Fibroblast of skin of back (primary cell): ENCODE measurements at regions not wholly inside any gene's neighbourhood (a gene's known extent, or its start where the extent isn't known, plus 50 kb on each side); places are given as distances from the start of the nearest gene placed in this dataset.

ENCODE experiments used
- DNase-seq: peaks from one replicate; pipeline ENCODE4 v3.0.0-alpha.2; 2013

DNA sequence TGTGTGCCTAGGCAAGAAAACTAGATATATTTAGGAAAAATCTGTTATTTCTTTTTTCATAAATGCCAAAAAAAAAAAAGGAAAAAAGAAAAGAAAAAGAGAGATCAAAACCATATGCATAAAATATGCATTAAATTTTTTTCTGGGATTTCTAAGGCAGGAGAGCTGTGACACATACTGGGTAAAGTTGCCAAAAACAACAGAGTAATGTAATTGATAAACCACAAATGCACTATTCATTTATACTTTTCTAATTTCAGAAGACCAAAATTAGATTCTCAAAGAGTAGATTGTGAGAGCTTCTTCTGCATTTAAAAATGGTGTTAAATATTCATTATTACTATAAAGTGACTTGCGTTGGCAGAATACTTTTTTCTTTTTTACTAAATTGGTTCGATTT is 673.8 kb upstream of the MGAT4C start:
- DNase-seq, result peak; percentile 21

DNA sequence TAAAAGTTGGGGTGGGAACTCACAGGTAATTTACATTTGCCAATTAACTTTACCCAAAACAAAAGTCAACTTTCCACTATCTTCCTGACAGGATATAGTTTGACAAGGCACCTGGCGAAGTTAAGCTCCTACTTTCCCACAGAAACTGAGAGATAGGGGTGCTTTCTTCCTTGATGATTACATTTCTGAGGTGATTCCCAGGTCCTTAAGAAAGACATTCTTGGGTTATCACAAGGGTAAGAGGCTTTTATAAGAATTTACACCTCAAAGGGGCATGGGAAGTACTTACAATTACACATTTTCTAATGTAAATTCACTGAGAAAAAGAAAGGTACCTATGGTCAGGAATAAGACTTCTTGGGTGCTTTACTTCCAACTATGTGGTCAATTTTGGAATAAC is 660.9 kb upstream of the MGAT4C start:
- no peak for DNase-seq

DNA sequence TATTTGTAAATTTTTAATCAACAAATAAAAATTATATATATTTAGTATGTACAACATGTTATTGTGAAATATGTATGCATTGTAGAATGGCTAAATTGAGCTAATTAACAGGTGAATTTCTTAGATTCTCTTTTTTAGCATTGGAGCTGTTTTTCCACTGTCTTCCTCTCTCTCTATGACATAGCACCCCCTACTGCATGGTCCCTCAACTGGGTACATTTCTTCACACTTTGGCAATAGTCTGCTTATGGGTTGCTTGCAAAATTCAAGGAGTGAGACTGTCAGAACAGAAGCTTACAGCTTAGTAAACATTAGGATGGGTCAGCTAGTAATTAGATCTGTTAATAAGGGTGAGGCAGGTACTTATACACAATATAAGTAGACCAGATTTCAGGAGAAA is 658.5 kb upstream of the MGAT4C start:
- peak; percentile 43 for DNase-seq

DNA sequence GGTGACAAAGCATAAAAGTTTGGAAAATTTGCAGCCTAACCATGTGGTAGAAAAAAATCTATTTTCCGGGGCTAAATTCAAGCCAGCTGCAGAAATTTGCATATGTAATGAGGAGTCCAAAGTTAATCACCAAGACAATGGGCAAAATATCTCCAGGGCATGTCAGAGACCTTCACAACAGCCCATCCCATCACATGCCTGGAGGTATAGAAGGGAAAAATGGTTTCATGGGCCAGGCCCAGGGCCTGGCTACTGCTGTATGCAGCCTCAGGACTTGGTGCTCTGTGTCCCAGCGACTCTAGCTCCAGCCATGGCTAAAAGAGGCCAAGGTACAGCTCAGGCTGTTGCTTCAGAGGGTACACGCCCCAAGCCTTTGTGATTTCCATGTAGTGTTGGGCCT is 655.8 kb upstream of the MGAT4C start:
- no peak for DNase-seq

DNA sequence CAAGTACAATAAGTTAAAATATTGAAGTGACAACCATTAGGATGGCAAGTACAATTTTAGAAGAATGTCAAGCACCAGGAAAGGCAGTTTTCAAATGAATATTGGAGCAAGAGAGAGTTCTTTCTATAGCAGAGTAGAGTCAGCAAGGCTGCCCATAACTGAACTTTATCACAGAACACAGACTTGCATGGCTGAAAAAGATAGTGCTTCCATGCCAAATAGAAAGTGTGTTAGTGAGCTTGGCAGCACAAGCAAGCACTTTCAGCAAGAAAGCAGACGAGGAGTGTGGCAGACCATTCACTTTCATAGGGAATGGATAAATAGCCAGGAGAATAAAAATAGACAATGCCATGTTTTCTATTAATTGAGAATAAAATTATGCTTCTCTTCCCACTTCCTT is 647.0 kb upstream of the MGAT4C start:
- no peak for DNase-seq

DNA sequence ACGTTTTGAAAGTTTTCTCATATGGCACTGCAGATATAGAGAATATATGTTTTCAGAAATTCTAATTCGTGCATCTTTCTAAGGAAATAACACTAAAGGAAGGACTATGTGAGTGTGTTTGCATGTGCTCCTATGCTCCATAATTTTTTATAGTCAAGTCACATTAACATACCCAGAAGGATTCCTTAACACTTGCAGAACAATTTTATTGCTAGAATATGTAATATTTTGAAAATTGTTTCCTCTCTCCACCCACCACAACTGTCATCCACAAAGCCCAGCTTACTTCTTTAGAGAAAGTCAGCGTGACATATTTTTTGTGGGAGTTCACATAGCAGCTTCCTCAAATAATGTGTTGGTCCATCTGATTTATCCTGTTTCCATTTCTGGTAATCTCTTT is 604.6 kb upstream of the MGAT4C start:
- no peak for DNase-seq

DNA sequence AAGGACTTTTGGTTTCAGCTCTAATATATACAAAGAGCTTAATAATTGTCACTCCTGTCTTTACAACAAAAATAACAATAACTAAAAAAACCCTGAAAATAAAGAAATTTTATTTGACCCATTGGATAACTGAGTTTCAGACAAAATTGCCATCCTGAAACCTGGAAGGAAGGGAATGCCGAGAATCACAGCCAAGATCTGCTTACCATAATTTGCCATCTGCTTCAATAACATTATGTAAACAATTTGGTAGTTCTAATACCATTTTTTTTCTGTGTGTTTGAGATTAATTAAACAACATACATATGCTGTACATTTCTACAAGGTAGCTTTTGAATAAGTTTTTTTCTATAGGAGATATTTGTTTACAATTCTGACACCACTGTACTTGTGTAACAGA is 596.3 kb upstream of the MGAT4C start:
- no peak for DNase-seq

DNA sequence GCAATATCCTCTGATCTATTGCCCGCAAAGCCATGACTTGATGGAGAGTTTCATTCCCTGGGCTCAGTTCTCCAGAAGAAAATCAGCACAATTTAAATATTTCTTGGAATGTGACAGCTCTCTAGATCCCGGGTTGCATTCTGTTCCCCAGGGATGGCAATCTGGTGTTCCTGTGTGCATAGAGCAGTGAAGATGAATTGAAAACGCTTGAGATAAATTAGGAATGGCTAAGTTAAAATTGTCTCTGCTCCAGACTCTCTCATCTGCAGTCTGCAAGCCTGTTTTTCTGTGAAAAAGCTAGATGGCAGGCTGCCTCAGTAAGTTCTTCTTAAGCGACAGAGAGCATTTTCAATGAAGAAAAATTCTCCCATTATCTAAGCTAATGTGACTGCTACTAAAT is 582.5 kb upstream of the MGAT4C start:
- no peak for DNase-seq

DNA sequence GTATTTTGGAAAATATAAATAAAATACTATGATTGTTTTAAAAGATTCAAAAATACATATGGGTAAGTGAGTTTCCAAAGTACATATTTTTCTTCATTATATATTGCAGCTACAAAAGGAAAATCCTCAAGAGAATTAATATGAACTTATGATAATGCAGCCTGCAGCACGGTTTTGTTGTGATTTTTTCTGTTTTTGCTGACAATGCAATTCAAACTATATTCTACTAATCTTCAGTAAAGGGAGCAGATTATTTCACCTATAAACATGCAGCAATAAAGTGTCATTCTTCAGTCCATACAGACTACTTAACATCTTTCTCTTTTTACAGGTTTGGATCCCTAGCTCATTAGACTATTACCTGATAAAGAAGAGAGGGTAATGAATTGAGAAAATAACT is 582.1 kb upstream of the MGAT4C start:
- no peak for DNase-seq

DNA sequence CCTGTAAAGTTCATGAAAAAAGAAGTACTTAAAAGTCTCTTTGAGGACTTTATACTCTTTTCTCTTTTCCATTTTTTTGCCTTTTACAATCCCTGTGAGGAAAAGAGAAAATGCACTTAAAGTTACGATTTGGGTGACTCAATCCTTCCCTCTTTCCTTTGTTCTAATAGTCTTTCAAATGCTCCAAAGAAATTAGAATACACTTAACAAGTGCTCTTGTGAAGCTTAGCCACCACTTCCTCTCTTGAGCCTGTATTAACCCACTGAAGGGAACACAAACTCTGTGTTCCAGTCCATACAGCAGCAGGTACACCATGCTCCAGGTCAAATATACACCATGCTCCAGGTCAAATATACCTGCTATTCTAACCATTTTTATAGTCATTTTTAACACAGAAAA is 581.1 kb upstream of the MGAT4C start:
- no peak for DNase-seq

DNA sequence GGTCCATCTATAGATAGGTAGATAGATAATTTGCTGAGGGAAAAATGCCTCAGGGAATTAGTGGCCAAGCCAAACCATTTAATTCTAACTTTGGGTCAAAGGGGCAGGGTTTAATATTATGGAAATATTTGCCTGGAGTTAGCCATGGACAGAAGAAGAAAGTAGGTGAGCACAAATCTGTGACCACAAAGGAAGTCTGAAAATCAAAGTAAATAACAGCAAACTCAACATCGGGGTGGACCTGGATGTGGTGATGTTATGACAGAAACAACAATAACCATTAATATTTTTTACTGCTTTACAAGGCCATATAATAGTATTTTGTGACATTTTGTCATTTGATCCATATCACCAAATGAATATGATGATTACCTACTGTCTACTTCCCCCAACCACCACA is 578.0 kb upstream of the MGAT4C start:
- DNase-seq, result no peak

DNA sequence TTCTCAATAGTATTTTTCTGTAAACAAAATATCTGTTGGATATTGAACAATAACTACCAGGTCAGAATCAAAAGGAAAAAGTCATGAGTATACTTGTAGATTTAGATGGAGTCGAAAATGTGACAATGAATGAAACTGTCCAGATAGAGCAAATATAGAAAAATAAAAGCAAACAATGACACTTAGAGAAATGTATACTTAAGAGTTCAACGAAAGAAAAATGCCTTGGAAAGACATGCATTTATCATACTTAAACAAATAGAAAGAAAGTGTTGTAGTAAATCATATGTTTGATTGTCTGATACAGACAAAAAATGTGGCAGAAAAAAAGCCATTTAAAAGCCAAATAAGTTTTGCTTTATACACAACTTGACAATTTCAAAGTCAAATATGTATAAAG is 571.2 kb upstream of the MGAT4C start:
- no peak for DNase-seq

DNA sequence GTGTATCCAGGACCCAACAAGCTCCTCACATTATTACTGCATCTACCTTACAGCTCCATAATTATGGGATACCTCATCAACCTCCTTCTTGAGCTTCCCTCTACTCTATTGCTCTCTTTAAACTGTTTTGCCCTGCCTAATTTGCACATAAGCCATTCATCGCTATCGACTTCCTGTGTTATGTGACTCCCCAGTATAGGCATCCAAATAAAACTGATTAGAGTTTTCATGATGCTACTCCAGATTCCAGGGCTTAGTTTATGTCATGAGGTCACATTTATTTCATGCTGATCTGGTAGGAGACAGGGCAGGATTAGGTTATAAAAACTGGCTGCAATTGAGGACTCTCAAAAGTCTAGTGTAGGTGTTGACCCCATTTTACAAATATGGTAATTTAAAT is 569.9 kb upstream of the MGAT4C start:
- no peak for DNase-seq

DNA sequence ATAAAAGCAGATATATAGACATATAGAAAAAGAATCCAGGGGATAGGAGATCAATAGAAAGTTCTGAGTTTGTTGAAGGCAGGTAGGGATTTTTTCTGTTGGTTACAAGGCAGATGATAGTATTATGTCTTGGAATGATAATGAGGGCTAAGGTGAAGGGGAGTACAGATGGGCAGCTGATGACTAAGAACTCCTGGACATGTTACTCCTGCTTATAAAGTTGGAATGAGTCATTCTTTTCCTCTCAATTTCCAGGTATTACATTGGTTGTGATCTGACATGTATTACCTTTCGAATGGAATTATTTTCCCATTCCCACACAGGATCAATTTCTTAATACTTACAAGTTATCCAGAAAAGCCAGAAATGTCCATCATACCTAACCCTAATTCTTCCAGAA is 545.2 kb upstream of the MGAT4C start:
- no peak for DNase-seq

DNA sequence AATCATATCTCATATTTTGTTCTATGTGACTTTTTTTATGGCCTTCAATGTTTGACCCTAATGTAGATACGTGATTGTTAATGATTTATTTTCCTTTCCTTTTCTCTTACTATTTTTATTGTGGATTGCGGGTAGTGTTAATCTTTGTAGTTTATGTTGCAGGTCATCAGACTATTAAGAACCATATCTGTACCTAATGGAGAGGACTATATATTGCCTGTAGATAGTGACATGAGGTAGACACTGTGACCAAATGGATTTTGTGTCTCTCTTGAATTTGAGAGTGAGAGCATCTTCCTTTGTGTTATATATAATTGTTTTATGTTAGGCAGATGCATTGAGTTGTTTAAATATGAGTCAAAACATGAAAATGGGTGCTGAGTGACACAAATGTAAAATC is 543.4 kb upstream of the MGAT4C start:
- DNase-seq, result no peak

DNA sequence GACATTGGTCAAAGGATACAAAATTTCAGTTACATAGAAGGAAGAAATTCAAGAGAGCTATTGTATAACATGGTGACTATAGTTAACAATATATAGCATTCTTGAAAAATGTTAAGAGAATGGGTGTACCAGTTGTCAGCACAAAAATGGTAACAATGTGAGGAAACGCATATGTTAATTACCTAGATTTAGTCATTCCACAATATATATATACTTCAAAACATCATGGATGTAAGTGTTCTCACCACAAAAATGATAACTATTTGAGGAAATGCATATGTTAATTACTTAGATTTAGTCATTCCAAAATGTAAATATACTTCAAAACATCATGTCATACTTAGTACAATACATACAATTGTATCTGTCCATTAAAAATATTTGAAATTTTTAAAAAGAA is 540.4 kb upstream of the MGAT4C start:
- DNase-seq, result peak; percentile 0

DNA sequence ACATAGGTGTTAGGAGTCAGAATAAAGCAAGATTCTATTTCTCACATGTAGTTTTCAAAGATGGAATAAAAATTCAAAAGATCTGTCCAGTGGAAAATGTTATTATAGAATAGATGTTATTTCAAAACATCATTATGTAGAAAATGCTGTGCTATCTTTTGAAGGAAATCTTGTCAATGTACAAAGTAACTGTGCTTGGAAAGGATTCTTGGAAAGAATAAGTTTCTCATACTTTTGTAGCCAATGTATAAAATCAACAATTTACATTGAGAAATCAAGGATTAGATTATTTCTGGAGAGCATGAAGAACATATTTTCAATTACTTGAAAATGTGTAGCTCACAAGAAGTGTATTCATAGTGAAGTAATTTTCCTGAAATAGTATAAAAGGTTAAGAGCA is 532.5 kb upstream of the MGAT4C start:
- DNase-seq, result no peak

DNA sequence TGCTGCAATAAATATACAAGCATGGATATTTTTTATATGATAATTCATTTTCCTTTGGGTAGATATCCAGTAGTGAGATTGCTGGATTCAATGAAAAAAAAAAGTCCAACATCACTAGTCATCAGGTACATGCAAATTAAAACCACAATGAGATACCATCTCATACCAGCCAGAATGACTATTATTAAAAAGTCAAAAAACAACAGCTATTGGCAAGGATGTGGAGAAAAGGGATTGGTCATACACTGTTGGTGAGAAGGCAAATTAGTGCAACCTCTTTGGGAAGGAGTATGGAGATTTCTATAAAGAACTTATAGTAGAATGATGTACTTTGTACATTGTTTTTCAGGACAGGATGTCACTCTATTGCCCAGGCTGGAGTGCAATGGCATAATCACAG is 531.2 kb upstream of the MGAT4C start:
- no peak for DNase-seq

DNA sequence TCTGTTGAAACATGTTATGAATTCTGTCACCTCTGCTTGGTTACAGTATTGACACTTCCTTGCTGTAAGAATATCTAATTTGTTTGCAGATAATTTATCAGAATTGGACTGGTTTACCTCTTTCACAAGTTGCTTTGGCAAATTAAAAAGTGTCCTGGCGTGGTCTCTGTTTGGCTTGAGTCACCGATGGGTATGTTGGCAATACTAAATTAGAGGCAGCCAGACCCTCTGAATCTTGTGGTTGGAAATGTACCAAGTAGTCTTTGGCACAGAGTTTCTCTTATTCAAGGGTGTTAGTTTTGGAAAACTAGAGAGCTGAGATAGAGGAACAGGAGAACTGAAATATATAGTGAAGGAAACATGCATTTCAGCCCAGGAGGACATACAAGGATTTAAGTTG is 521.1 kb upstream of the MGAT4C start:
- DNase-seq, result no peak

DNA sequence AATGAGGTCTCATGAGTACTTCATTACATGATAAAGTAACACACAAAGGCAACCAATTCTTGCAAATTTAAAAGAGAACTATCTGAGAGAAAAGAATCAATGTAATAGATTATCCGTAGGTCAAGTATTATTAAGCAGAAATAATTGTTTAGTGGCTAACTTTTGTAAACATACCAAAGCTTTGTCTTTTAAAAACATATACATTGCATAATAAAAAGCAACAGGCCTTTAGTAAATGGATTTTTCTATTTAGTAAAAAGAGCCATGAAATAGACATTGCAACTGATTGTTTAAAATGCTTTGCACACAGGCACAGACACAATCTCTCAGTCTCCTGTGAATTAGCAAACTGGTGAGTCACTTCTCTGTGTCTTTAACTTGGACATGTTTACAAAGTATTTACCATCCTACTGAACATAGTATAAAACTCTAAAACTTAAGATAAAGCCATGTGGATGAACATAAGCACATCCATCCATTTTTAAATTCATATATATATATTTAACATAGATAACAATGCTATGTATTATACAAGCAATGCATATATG is 518.7 kb upstream of the MGAT4C start:
- DNase-seq, result no peak

DNA sequence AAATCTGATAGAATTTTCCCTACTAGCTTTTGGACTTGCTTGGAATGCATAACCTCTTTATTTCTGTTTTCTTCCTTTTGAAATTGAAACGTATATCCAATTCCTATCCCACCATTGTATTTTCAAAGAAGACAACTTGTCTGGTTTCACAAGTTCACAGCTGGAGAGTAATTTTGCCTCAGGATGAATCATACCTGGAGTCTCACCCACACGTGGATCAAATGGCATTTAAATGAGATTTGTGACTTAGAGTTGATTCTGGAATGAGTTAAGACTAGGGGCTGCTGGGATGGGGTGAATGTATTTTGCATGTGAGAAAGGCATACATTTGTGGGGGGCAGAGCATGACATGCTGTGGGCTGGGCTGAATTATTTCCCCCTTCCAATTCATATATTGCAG is 516.5 kb upstream of the MGAT4C start:
- DNase-seq, result peak; percentile 7

DNA sequence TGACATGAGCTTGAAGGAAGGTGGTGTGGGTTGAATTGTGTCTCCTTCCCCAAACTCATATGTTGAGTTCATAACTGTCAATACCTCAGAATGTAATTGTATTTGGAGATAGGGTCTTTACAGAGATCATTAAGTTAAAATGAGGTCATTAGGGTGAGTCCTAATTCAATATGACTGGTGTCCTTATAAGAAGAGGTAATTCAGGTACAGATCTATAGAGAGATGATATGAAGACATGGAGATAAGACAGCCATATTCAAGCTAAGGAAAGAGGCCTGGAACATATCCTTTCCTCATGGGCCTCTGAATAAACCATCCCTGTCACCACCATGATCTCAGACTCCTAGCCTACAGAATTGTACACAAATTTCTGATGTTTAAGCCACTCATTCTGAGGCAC is 514.7 kb upstream of the MGAT4C start:
- DNase-seq, result no peak

DNA sequence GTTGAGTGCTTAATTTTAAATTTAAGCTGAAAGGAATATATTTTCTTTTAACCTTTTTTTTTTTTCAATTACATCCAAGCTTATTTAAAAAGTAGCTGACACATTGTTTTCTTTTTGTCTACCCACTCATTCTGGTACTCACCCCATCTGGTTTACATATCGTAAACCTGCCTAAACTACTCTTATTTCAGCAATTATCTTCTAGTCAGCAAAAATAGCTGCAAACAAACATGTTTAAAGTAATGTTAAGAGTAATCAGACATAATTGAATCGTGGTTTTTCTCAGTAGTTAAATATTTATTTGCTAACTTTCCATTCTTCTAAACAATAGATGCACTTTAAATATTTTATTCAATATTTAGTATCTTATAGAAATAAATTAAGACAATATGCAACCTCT is 492.7 kb upstream of the MGAT4C start:
- DNase-seq, result no peak

DNA sequence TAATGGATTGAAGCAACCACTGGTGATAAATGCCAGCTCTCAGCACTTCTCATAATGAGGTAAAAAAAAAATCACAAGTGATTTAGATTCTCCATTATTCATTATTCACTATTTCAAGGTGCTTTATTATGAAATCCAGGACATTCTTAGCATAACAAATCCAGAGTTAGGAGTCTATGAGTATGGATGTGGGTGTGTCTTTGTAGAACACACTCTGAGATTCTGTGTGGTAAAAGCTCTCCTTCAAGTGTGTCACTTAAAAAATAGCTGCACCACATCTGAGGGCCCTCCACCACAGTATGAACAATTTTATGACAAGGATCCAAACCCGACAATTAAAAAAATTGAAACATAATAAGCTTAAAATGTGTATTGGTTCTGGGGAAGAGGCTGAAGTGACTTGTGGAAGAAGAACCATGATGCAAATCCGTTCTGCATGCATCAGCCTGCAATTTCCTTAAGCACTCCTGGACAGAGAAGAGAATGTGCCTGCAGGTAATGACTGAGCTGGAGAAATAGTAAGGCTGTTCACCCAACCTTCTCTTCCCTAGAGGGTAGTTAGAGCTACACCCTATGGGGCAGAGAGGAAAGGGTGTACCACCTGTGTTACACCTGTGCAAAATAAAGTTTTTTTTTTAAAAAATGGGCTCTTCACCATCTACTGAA is 488.5 kb upstream of the MGAT4C start:
- DNase-seq, result no peak

DNA sequence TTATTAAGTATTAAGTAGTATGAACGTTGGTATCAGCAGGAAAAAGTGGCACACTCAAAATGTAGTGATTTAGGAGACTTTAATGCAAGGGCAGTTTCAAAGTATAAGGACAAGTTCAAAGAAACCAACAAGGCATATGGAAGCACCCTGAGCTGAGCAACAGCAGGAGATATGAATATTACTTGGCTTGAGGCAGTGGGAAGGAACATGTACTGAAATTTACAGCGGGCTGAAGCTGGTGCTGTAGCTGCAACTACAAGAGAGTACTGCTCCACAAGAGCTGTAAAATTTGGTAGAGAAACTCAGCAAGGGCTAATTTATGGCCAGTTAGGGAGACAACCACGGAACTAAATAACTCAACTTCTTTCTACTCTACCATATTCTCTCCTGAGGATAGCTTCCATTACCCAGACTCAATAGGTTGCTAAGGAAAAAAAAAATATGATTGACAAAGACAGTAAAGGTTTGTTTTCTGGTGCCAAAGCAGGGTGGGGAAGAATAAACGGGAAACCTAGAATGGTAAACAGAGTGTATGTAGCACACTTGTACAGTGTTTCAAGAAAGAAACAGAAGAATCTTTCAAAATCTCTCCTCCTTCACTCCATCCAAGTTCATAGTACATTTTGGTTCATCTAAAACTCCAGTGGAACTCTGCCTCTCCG is 487.8 kb upstream of the MGAT4C start:
- no peak for DNase-seq
